Upper lobe of left lung (tissue), 6 donors: ENCODE measurements at regions not wholly inside any gene's neighbourhood (a gene's known extent, or its start where the extent isn't known, plus 50 kb on each side); places are given as distances from the start of the nearest gene placed in this dataset.
"Not testable (repeated sequence)": the region's sequence is repeated elsewhere in the genome, so short reads cannot be mapped to it uniquely, and the experiment has no call there.

Experiments used
- ATAC-seq, 2 donors: fragments of 200-7000 bp; cut with Tn5 transposase; one replicate each; pipeline ENCODE4 v1.9.1; 2022; ENCODE audit warnings: mild to moderate bottlenecking in 2 of 2, moderate library complexity in 2 of 2; ENCODE audit not compliant: low FRiP score in 2 of 2
- DNase-seq, 2 donors: peaks; one replicate each; pipeline ENCODE4 v3.0.0-alpha.2; 2019 to 2020
- H3K27ac ChIP-seq, 4 donors: fragments of 200-600 bp; sonication (generic); one replicate each; pipeline ENCODE4 v1.5.1; 2016 to 2019
- H3K27me3 ChIP-seq, 4 donors: fragments of 200-600 bp; sonication (generic); one replicate each; pipeline ENCODE4 v1.5.1; 2017 to 2019
- H3K36me3 ChIP-seq, 4 donors: fragments of 200-600 bp; sonication (generic); one replicate each; pipeline ENCODE4 v1.5.1; 2016 to 2019
- H3K4me1 ChIP-seq, 4 donors: fragments of 200-600 bp; sonication (generic); one replicate each; pipeline ENCODE4 v1.5.1; 2018 to 2019
- H3K4me3 ChIP-seq, 4 donors: fragments of 200-600 bp; sonication (generic); one replicate each; pipeline ENCODE4 v1.5.1; 2017 to 2019; ENCODE audit warnings: mild to moderate bottlenecking in 2 of 4, moderate library complexity in 1 of 4
- H3K9me3 ChIP-seq, 4 donors: fragments of 200-600 bp; sonication (generic); one replicate each; pipeline ENCODE4 v1.5.1; 2018 to 2019
- CTCF ChIP-seq, 6 experiments: fragments of 450-650 bp in 4 of 6; fragments of 200-600 bp in 2 of 6; sonication (generic) in 2 of 6; IDR thresholded peaks; one replicate each; pipeline ENCODE4 v1.5.1; 2016 to 2019; ENCODE audit warnings: antibody characterized with exemption in 6 of 6
- EP300 ChIP-seq, 4 donors: sonication (generic); formaldehyde crosslinking; IDR thresholded peaks; one replicate each; pipeline ENCODE4 v1.5.1; 2017; ENCODE audit warnings: antibody characterized with exemption in 4 of 4, control low read depth in 2 of 4
- POLR2A ChIP-seq, 4 donors: fragments of 450-650 bp; IDR thresholded peaks; one replicate each; pipeline ENCODE4 v1.5.1; 2016 to 2017; ENCODE audit warnings: antibody characterized with exemption in 4 of 4, mild to moderate bottlenecking in 2 of 4
- POLR2AphosphoS5 ChIP-seq, 2 donors: sonication (generic); formaldehyde crosslinking; IDR thresholded peaks; one replicate each; pipeline ENCODE4 v1.5.1; 2017; ENCODE audit warnings: antibody characterized with exemption in 2 of 2
- WGBS, 2 donors: methylation state at CpG; one replicate each; pipeline ENCODE4 v1.1.5; 2017 to 2018; 5-methylcytosine and 5-hydroxymethylcytosine counted together
- small RNA-seq, 4 donors: library from RNA; depleted of rRNA; stranded (forward); fragments of <200 nt; gene quantifications; one replicate each; pipeline ENCODE3, GENCODE V24; 2016
- donor health status: DM: no; HTN: no; CAD: no; lungs with moderate emphysema.
- donor health status: DM: no; HTN: yes; CAD: no; lungs with severe emphysema.

GRCh38 chrX:140040386-140040785 is 75.1 kb upstream of the CXorf66 start:
- H3K27me3 ChIP-seq: no peaks in the 10 kb centered on the region
- no peak overlapping the region for H3K4me3 ChIP-seq
- no peaks in the 10 kb centered on the region for H3K4me1 ChIP-seq
- TF ChIP-seq EP300 (IDR thresholded peaks at IDR 0.05) (no peak), CTCF (IDR thresholded peaks at IDR 0.05) (no peak), POLR2A (IDR thresholded peaks at IDR 0.05) (no peak), POLR2AphosphoS5 (IDR thresholded peaks at IDR 0.05) (no peak)
- H3K36me3 ChIP-seq: no peaks in the 10 kb centered on the region
- H3K27ac ChIP-seq: no peak overlapping the region
- DNase-seq (no peak), ATAC-seq (no peak)
- H3K9me3 ChIP-seq: no peaks in the 10 kb centered on the region
- 61 to 86% methylated on average over 4 to 5 of the region's 5 CpGs for WGBS, 2 donors

DNA sequence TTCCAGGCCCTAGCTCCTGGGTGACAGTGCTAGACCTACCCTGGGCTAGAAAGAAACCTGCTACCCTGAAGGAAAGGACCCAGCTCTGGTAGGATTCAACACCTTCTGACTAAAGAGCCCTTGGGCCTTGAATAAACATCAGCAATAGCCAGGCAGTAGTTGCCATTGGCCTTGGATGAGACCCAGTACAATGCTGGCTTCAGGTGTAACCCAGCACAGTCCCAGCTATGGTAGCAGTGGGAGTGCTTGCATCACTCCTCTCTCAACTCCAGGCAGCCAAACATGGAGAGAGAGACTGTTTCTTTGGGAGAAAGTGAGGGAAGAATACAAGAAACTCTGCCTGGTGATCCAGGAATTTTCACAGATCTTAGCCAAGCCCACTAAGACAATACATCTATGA is 73.5 kb upstream of the CXorf66 start:
- TF ChIP-seq CTCF (IDR thresholded peaks at IDR 0.05) (no peak), POLR2AphosphoS5 (IDR thresholded peaks at IDR 0.05) (no peak), POLR2A (IDR thresholded peaks at IDR 0.05) (no peak), EP300 (IDR thresholded peaks at IDR 0.05) (no peak)
- ATAC-seq: no peak
- no peak overlapping the region for H3K4me3 ChIP-seq
- no peak overlapping the region for H3K27ac ChIP-seq
- no peaks in the 10 kb centered on the region for H3K4me1 ChIP-seq
- H3K36me3 ChIP-seq: no peaks in the 10 kb centered on the region
- DNase-seq: no peak
- H3K27me3 ChIP-seq: no peaks in the 10 kb centered on the region
- no peaks in the 10 kb centered on the region for H3K9me3 ChIP-seq

GRCh38 chrX:140034916-140035315 is 69.6 kb upstream of the CXorf66 start:
- Histone ChIP-seq H3K4me3 (no peak overlapping the region), H3K9me3 (no peaks in the 10 kb centered on the region), H3K4me1 (no peaks in the 10 kb centered on the region), H3K27ac (no peak overlapping the region), H3K36me3 (no peaks in the 10 kb centered on the region), H3K27me3 (no peaks in the 10 kb centered on the region)
- no peak for ATAC-seq
- no peak for TF ChIP-seq POLR2A (IDR thresholded peaks at IDR 0.05)
- DNase-seq: no peak
- 12 to 18% methylated on average over 4 of the region's 4 CpGs for WGBS, 2 donors

DNA sequence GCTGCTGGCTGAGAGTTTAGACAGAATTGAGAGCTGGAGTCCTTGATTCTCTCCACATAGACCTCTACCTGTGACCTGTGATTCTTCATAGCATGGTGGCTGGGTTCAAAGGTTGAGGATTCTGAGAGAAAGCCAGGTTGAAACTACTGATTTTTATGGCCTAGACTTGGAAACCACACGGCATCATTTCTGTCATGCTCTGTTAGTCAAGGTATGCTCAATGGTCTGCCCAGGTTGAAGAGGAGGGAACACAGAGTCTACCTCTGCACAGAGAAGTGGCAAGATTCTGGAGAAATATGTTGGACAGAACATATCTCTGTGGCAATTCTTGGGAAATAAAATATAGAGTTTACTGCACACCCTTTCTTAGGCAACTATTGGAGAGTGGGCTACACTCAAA is 57.2 kb upstream of the CXorf66 start:
- Histone ChIP-seq H3K36me3 (no peaks in the 10 kb centered on the region), H3K27ac (no peak overlapping the region), H3K9me3 (no peaks in the 10 kb centered on the region), H3K27me3 (no peaks in the 10 kb centered on the region), H3K4me3 (no peak overlapping the region), H3K4me1 (no peaks in the 10 kb centered on the region)
- no peak for ATAC-seq
- WGBS, 2 donors: 67 to 84% methylated on average over 1 of the region's 1 CpG
- no peak for DNase-seq
- no peak for TF ChIP-seq EP300 (IDR thresholded peaks at IDR 0.05)
- no peak for TF ChIP-seq POLR2AphosphoS5 (IDR thresholded peaks at IDR 0.05)
- no peak for TF ChIP-seq POLR2A (IDR thresholded peaks at IDR 0.05)
- TF ChIP-seq CTCF (IDR thresholded peaks at IDR 0.05): no peak

- H3K9me3 ChIP-seq, H3K4me1 ChIP-seq, H3K4me3 ChIP-seq, H3K27ac ChIP-seq, ATAC-seq, DNase-seq, H3K27me3 ChIP-seq, H3K36me3 ChIP-seq: not testable (repeated sequence)
- WGBS, 2 donors: 78% methylated on average over 1 of the region's 3 CpGs; no CpG with 5 or more reads in 1 of the 2 donors
These were observed 53.8 kb upstream of the CXorf66 start for GRCh38 chrX:140019134-140019533.

Small RNAs in the stretch of these regions (small RNA-seq; reads per million reads assigned to genes)
- 0 reads per million in 4 donors for gene RN7SL727P
